ENCODE measurements at regions not wholly inside any gene's neighbourhood (a gene's known extent, or its start where the extent isn't known, plus 50 kb on each side); places are given as distances from the start of the nearest gene placed in this dataset.

DNA sequence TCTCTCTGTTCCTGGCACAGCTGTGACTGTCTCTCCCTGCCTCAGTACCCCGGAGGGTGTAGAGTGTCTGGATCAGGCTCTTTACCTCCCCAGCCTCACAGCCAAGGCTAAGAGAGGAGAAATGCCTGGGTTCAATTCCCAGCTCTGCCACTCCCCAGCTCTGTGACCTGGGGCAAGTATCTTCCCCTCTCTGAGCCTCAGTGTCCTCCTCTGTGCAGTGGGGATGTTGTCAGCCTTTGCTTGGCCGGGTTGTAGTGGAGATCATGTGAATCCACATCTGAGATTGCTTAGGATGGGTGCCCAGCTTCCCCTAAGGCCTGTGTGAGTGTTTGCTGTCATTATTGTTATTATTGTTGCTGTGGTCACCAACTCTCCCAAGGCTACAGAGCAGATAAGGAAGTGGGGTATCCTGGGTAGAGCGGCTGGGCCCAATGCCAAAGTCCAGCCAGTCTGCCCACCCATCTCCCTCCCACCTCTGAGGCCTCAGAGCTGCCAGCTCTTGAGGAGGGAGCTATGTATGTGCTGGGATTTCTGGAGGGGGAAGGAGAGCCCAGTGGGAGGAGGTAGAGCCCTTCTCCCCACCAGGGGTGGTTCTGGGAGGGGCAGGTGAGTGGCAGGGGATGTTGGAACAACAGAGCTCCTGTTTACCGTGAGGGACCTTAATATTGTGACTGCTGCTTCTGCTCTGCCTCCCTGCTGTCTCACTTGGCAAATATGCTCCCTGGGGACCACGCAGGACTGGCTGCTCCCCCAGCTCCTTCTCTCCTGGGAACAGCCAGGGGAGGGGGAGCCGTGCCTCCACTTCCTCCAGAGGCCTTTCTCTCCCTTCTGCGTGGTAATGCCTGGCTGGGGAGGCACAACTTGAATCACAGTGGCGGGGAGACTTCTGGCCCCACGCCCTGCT lies 170.5 kb downstream of the RPS24 start:
- TF ChIP-seq, protein P1, sequence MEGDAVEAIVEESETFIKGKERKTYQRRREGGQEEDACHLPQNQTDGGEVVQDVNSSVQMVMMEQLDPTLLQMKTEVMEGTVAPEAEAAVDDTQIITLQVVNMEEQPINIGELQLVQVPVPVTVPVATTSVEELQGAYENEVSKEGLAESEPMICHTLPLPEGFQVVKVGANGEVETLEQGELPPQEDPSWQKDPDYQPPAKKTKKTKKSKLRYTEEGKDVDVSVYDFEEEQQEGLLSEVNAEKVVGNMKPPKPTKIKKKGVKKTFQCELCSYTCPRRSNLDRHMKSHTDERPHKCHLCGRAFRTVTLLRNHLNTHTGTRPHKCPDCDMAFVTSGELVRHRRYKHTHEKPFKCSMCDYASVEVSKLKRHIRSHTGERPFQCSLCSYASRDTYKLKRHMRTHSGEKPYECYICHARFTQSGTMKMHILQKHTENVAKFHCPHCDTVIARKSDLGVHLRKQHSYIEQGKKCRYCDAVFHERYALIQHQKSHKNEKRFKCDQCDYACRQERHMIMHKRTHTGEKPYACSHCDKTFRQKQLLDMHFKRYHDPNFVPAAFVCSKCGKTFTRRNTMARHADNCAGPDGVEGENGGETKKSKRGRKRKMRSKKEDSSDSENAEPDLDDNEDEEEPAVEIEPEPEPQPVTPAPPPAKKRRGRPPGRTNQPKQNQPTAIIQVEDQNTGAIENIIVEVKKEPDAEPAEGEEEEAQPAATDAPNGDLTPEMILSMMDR (IDR thresholded peaks at IDR 0.05), result no peak
- no peak for TF ChIP-seq POLR2A (IDR thresholded peaks at IDR 0.05)

Measured in testis (tissue), 2 donors.